ENCODE measurements at regions not wholly inside any gene's neighbourhood (a gene's known extent, or its start where the extent isn't known, plus 50 kb on each side); places are given as distances from the start of the nearest gene placed in this dataset.

DNA sequence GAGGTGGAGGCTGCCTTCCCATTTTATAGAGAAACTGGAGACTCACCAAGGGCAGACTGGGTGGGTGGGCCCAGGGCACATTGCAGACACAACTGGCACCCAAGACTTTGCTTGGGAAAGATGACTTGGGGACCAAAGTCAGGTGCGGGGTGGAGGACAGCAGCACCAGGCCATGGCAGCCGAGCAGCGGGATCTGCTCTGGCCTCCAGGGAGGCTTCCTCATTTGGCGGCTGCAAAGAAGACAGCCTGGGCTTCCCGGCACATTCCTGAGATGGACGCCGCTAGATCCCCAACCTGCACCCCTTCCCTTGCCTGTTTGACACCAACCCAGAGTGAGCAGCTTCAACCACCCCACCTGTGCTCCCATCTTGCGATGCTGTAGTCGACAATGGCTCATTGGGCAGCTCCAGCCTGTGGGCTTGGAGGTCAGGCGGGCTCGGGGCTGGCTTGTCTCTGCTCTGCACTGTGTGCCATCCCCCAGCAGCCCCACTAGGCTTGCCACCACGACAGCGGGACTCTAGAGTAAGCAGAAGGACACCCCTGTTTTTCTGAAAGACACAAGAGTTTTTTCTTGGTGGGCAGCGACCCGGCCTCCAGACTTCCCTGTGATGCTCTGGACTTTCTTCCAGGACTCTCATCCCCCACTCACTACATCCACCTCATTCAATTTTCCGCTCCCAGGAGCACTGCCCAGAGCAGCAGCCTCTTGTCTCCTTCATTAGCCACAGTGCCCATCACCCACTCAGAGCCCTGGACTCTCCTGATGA is 184.9 kb upstream of the CST7 start:
- no peak for DNase-seq

GRCh38 chr20:24764794-24765202 is 184.3 kb upstream of the CST7 start:
- DNase-seq: no peak

DNA sequence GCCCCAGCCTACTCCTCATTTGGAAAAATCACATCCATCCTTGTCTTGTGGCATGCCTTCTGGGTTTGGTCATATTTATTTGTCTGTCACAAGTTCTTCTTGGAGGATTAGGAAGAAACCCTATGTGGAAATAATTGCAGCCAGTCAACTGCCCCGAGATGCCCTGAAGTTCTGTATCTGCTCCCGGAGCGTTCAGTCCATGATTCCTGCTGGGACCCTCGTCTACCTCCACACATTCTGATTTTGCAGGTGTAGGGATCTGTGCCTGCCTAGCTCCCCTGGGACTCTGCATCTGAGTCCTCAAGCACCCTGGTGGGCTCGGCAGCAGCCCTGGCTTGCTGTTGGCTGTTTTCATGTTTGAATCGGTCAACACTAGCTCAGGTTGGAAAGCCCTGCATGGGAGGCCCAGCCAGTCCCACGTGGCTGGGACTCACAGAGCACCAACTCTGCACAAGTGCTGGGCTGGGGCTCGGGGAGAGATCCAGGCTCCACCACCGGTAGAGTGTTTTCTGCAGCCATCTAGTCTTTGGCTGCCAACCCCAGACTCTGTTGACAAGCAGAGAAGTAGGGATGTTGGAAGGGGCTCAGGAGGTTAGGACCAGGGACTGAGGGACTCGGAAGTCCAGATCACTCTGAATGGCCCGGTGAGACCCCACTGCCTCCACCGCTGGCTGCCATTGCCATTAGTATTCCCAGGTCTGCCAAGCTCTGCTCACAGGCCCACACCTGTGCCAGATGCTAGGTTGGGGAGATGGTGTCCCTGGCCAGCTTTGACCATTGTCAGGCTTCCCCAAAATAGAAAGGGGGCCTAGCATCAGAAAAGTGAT is 183.5 kb upstream of the CST7 start:
- DNase-seq: no peak

DNA sequence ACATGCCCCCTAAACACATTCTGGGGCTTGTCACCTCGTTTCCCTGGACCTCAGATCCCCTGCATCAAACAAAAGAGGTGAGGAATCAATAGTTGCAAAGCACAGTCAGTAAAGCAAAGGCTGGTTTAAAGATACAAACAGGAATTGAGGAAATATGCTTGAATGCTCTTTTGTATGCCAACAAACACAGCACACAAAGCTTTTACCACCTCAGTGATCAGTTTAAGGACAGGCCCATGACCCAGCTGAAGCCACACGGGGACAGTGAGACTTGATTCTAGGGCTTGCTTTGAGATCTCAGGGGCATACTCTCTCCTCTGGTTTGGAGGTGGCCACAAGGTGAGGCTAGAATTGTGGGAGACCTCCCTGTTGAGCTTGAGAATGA is 182.9 kb upstream of the CST7 start:
- no peak for DNase-seq

GRCh38 chr20:24766826-24767622 is 182.0 kb upstream of the CST7 start:
- DNase-seq: no peak

GRCh38 chr20:24767623-24768100 is 181.4 kb upstream of the CST7 start:
- DNase-seq: no peak

DNA sequence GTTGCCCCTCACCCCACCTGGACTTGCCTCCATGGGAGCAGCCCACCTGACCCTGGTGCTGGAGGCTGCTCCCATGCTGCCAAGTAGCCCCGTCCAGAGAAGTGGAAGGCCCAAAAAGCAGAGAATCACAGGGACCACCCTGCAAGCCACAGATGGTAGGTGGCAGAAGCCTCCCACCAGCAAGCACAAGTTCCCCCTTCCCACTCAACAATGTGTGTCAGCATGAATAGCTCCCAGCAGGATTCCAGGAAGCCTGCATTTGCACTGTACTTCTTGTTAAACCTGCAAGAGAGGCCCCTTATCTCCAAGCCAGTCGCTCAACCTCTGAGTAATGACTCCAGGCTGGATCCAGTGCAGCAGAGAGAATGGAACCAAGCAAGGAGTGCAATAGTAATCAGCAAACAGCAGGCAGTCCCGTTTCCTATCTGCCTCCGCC is 180.8 kb upstream of the CST7 start:
- no peak for DNase-seq

- no peak for DNase-seq
Observed at GRCh38 chr20:24768713-24769601, 180.1 kb upstream of the CST7 start.

DNA sequence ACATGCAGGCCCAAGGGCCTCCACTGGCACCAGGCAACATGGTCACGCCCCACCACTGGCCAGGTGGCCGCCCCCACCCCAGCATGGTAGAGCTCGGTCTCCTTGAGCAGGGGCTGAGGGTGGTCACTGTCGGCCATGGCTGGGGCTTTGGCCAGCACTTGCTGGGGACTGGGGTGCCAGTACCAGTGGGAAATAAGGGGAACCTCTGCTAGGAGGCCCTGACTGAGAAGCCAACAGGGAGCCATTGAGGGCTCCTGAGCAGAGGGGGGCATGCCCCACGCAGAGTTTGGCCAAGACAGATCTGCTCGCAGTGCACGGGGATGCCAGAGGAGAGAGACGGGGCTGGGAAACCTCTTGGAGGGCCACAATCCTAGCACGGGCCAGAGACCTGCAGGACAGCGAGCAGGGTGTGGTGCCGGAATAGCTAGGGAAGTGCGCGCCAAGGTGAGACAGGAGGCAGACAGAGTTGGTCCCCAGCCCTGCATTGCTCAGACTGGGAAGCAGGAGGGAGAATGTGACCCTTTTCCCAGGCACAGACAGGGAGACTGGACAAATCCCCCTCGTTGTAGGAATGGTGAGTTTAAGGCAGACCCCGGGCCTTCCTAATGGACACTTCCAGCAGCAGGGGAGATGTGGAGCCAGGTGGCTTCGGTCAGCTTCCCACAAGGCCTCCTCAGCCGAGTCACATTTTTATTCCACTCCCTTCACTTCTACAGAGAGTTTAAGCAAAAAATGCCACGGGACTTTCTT is 179.0 kb upstream of the CST7 start:
- DNase-seq: no peak

DNA sequence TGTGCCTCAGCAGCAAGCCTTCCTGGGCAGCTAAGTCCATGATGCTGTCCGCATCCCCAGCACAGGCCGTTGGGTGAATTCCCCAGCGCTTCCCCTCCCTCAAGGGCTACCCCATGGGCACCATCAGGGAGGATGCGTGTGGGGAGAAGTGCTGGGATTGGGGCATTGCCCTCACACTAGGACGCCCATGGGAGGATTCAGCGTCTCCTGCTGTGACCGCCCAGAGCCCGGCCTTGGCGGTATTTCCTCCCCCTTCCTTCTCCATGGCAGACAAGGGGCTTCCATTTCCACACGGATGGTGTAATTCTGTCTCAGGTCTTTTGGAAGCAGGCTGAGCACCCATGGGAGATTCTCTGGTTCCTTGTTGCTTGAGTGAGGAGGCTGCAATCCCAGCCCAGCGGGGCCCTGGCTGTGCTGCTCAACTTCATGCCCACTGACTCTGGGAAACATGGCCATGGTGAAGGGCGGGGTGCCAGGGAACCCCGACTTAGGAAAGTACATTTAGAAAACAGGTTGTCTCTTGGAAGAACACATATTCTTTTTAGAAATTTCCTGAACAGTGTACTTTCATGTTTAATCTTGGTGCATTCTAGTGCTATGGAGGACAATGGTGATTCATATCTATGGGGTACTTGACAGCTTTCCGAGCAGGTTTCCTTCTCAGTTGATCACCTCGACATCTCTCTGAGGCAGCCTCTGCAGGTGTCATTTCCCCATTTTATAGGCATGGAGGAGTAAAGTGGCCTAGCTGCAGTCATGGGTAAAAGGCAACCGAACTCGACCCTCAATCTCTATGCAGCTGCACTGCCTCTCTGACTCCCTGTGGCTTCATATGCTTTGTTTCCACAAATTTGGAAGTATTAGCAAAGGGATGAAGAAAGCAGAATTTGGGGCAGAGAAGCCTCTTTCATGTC is 178.2 kb upstream of the CST7 start:
- no peak for DNase-seq

- DNase-seq: peak; percentile 27
Observed at GRCh38 chr20:24771542-24772061, 177.5 kb upstream of the CST7 start.

- DNase-seq: no peak
Observed at GRCh38 chr20:24772667-24773066, 176.4 kb upstream of the CST7 start.

DNA sequence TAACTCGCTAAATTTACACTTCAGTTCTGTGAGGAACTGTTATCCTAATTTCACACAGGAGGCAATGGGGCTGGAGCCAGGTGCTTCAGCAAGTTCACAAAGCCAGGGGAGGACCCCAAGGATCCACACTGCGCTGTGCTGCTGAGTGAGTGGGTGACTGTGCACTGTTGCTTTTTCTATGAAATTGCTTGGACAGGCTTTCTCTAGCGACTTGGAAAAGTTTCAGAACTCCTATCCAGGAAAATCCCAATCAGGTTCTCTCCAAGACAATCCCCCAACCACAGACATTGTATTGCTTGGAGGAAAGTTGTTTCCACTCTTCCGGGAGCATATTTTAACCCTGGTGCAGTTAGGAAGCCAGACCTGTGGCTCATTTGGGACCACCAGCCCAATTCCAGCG is 175.9 kb upstream of the CST7 start:
- DNase-seq: no peak

- peak; percentile 69 for DNase-seq
Observed at GRCh38 chr20:24773751-24774201, 175.3 kb upstream of the CST7 start.

DNA sequence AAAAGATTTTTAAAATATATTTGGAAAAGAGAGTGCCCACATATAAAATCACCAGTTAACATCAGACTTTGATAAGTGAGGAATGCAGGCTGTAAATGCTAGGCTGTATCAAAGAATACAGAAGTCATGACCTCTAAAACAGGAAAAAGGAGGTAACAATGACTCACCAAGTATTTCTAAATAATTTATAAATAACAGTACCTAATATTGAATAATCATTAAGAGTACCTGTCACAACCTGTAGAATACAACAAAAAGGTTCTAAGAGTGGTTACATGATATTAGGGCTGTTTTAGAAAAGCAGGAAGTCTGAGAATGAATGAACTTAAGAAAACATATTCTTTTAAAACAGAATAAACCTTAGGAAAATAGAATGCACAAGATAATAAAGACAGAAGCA is 173.1 kb upstream of the CST7 start:
- DNase-seq: no peak

DNA sequence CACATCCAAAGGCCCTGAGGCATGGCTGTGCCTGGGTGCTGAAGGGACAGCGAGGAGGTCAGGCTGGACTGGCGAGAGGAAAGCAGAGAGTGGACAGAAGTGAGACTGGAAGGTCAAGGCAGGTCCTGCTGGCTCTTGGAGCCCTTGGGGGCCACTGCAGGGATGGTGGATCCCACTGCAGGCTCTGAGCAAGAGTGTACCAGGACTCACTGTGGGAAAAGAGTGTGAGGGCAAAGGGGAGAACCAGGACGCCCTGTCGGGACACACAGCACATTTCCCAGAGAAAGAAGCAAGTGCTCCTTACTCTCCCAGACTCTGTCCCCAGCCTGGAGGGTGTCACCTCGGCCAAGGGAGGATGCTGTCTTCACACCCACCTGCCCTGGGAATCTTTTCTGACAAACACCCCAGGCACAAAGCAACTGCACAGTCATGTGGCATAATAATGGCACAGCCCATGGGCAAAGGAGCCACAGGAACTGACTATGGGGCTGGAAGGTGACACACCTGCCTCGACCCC is 172.3 kb upstream of the CST7 start:
- DNase-seq: no peak

- DNase-seq: no peak
Observed at GRCh38 chr20:24777746-24778145, 171.3 kb upstream of the CST7 start.

- no peak for DNase-seq
Observed at GRCh38 chr20:24778585-24779031, 170.5 kb upstream of the CST7 start.

- DNase-seq: no peak
Observed at GRCh38 chr20:24779131-24779530, 169.9 kb upstream of the CST7 start.

DNA sequence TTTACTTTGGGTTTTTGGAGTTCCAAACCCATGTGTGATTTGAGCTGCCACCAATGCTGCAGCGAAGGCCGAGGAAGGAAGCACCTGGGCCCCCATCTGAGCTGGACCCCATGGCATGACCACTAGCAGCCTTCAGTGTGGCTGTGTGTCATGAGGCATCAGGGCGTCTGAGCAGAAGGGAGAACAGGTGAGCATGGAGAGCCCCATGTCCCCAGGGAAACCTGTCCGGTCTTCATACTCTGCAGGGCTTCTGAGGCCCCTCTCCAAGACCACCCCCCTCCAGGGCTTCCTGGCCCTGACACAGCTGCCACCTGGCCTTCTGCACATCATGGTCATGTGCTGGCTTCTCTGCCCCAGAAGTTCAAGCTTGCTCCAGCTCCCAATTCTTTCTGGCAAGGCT is 169.1 kb upstream of the CST7 start:
- DNase-seq: no peak

Data from inflammatory macrophage treated with lipopolysaccharide for 4 hours (primary cell).